ENCODE measurements at regions not wholly inside any gene's neighbourhood (a gene's known extent, or its start where the extent isn't known, plus 50 kb on each side); places are given as distances from the start of the nearest gene placed in this dataset.

GRCh38 chr13:74452176-74452575 is 318.0 kb upstream of the KLF12 start:
- TF ChIP-seq POLR2A (IDR thresholded peaks at IDR 0.05) (no peak), CTCF (IDR thresholded peaks at IDR 0.05 in 4 of 5, conservative IDR thresholded peaks at IDR 0.05 in 1 of 5) (no peak)

All from gastrocnemius medialis (tissue), 4 donors.